NCI-H524 (cell line): ENCODE measurements at regions not wholly inside any gene's neighbourhood (a gene's known extent, or its start where the extent isn't known, plus 50 kb on each side); places are given as distances from the start of the nearest gene placed in this dataset.
"Not testable (repeated sequence)": the region's sequence is repeated elsewhere in the genome, so short reads cannot be mapped to it uniquely, and the experiment has no call there.

Source experiments
- DNase-seq, 2 experiments: peaks; one replicate each; lab custom pipeline; 2025; lab: John Stamatoyannopoulos, UW

GRCh38 chr7:20839196-20839735 lies 52.6 kb upstream of the SP8 start:
- no peak for DNase-seq

GRCh38 chr7:20839987-20840386 lies 53.3 kb upstream of the SP8 start:
- no peak for DNase-seq

- DNase-seq, result no peak
Measured at GRCh38 chr7:20846791-20847190, 60.1 kb upstream of the SP8 start.

GRCh38 chr7:20858951-20859350 lies 72.3 kb upstream of the SP8 start:
- DNase-seq, result no peak

- no peak for DNase-seq
Measured at GRCh38 chr7:20861468-20861867, 74.8 kb upstream of the SP8 start.

GRCh38 chr7:20862554-20862953 lies 75.9 kb upstream of the SP8 start:
- no peak for DNase-seq

- DNase-seq, result no peak
Measured at GRCh38 chr7:20864221-20864620, 77.5 kb upstream of the SP8 start.

GRCh38 chr7:20865684-20866083 lies 79.0 kb upstream of the SP8 start:
- no peak for DNase-seq

- DNase-seq, result no peak
Measured at GRCh38 chr7:20870977-20871376, 84.3 kb upstream of the SP8 start.

GRCh38 chr7:20892776-20893175 lies 106.1 kb upstream of the SP8 start:
- DNase-seq, result no peak

- no peak for DNase-seq
Measured at GRCh38 chr7:20894806-20895205, 108.1 kb upstream of the SP8 start.

- no peak for DNase-seq
Measured at GRCh38 chr7:20895563-20895962, 108.9 kb upstream of the SP8 start.

GRCh38 chr7:20896996-20897395 lies 110.3 kb upstream of the SP8 start:
- DNase-seq, result no peak

- peak in 1 of 2 experiments; percentile 5 for DNase-seq
Measured at GRCh38 chr7:20906801-20907453, 120.2 kb upstream of the SP8 start.

- no peak for DNase-seq
Measured at GRCh38 chr7:20911081-20911480, 124.4 kb upstream of the SP8 start.

- DNase-seq, result no peak
Measured at GRCh38 chr7:20913853-20914252, 127.2 kb upstream of the SP8 start.

- no peak for DNase-seq
Measured at GRCh38 chr7:20916311-20916710, 129.6 kb upstream of the SP8 start.

GRCh38 chr7:20917603-20918002 lies 130.9 kb upstream of the SP8 start:
- DNase-seq, result no peak

GRCh38 chr7:20918156-20918555 lies 131.5 kb upstream of the SP8 start:
- peak in 1 of 2 experiments; percentile 25 for DNase-seq

- not testable (repeated sequence) for DNase-seq
Measured at GRCh38 chr7:20927178-20927577, 140.5 kb upstream of the SP8 start.

- no peak for DNase-seq
Measured at GRCh38 chr7:20927976-20928375, 141.3 kb upstream of the SP8 start.

GRCh38 chr7:20929199-20929598 lies 142.5 kb upstream of the SP8 start:
- no peak for DNase-seq

GRCh38 chr7:20931739-20932138 lies 145.1 kb upstream of the SP8 start:
- no peak for DNase-seq
